ENCODE measurements at regions not wholly inside any gene's neighbourhood (a gene's known extent, or its start where the extent isn't known, plus 50 kb on each side); places are given as distances from the start of the nearest gene placed in this dataset.

- H3K36me3 Mint-ChIP-seq, result no peaks in the 10 kb centered on the region
- DNase-seq (ENCODE audit: low spot score in 2 of 2, unreplicated experiment in 2 of 2), result no peak
- H3K27ac Mint-ChIP-seq, result no peak overlapping the region
- no peak overlapping the region for H3K4me3 Mint-ChIP-seq
- H3K27me3 Mint-ChIP-seq (ENCODE audit: low read depth), result no peaks in the 10 kb centered on the region
- peaks cover 24% of the 10 kb centered on the region for H3K4me1 Mint-ChIP-seq
- H3K9me3 Mint-ChIP-seq, result no peaks in the 10 kb centered on the region
- no peak for TF ChIP-seq CTCF (IDR thresholded peaks at IDR 0.05; ENCODE audit: unreplicated experiment)
Observed at GRCh38 chr2:145010635-145011034, 490.7 kb upstream of the ZEB2 start.

GRCh38 chr2:145007960-145008263 lies 488.0 kb upstream of the ZEB2 start:
- DNase-seq (ENCODE audit: low spot score in 2 of 2, unreplicated experiment in 2 of 2), result no peak
- no peaks in the 10 kb centered on the region for H3K9me3 Mint-ChIP-seq
- H3K36me3 Mint-ChIP-seq, result no peaks in the 10 kb centered on the region
- peak overlapping the region; percentile 63 for H3K27ac Mint-ChIP-seq
- no peak overlapping the region for H3K4me3 Mint-ChIP-seq
- H3K4me1 Mint-ChIP-seq, result peaks cover 25% of the 10 kb centered on the region
- no peaks in the 10 kb centered on the region for H3K27me3 Mint-ChIP-seq (ENCODE audit: low read depth)
- no peak for TF ChIP-seq CTCF (IDR thresholded peaks at IDR 0.05; ENCODE audit: unreplicated experiment)

GRCh38 chr2:145007093-145007959 lies 487.4 kb upstream of the ZEB2 start:
- DNase-seq (ENCODE audit: low spot score in 2 of 2, unreplicated experiment in 2 of 2), result no peak

GRCh38 chr2:145002624-145003023 lies 482.7 kb upstream of the ZEB2 start:
- Mint-ChIP-seq H3K27me3 (ENCODE audit: low read depth) (no peaks in the 10 kb centered on the region), H3K9me3 (no peaks in the 10 kb centered on the region), H3K4me3 (no peak overlapping the region), H3K27ac (no peak overlapping the region), H3K36me3 (no peaks in the 10 kb centered on the region), H3K4me1 (peaks cover 25% of the 10 kb centered on the region)
- no peak for DNase-seq (ENCODE audit: low spot score in 2 of 2, unreplicated experiment in 2 of 2)
- no peak for TF ChIP-seq CTCF (IDR thresholded peaks at IDR 0.05; ENCODE audit: unreplicated experiment)

More at GRCh38 chr2:145007093-145007959, 487.4 kb upstream of the ZEB2 start:
- Mint-ChIP-seq H3K9me3 (no peaks in the 10 kb centered on the region), H3K36me3 (no peaks in the 10 kb centered on the region), H3K4me1 (peaks cover 19% of the 10 kb centered on the region), H3K4me3 (no peak overlapping the region), H3K27ac (peak overlapping the region; percentile 63), H3K27me3 (ENCODE audit: low read depth) (no peaks in the 10 kb centered on the region)
- TF ChIP-seq CTCF (IDR thresholded peaks at IDR 0.05; ENCODE audit: unreplicated experiment), result no peak

- Mint-ChIP-seq H3K9me3 (no peaks in the 10 kb centered on the region), H3K27me3 (ENCODE audit: low read depth) (no peaks in the 10 kb centered on the region)
Observed at GRCh38 chr2:145000376-145000775, 480.5 kb upstream of the ZEB2 start.

More at GRCh38 chr2:145000376-145000775, 480.5 kb upstream of the ZEB2 start:
- TF ChIP-seq CTCF (IDR thresholded peaks at IDR 0.05; ENCODE audit: unreplicated experiment), result no peak
- Mint-ChIP-seq H3K4me3 (no peak overlapping the region), H3K27ac (peak overlapping the region; percentile 78), H3K36me3 (no peaks in the 10 kb centered on the region), H3K4me1 (peaks cover 24% of the 10 kb centered on the region)
- DNase-seq (ENCODE audit: low spot score in 2 of 2, unreplicated experiment in 2 of 2), result no peak

Measured in mesothelial cell of epicardium (in vitro differentiated cells).